Lung (tissue), 11 donors: ENCODE measurements at regions not wholly inside any gene's neighbourhood (a gene's known extent, or its start where the extent isn't known, plus 50 kb on each side); places are given as distances from the start of the nearest gene placed in this dataset.

ENCODE experiments used
- ATAC-seq: fragments of 200-7000 bp; cut with Tn5 transposase; one replicate; pipeline ENCODE4 v1.9.1; 2020; ENCODE audit warnings: moderate number of reproducible peaks; ENCODE audit not compliant: insufficient read depth, low FRiP score
- DNase-seq, 3 donors: peaks; one replicate each; pipeline ENCODE4 v3.0.0-alpha.2; 2013 to 2017
- H3K27ac ChIP-seq, 2 donors: one replicate each; pipeline ENCODE4 v1.5.1; 2013; ENCODE audit warnings: mild to moderate bottlenecking in 2 of 2, moderate library complexity in 2 of 2, control low read depth in 1 of 2, inconsistent platforms in 1 of 2, low read depth in 1 of 2, low read length in 1 of 2
- H3K27me3 ChIP-seq, 3 donors: one replicate each; pipeline ENCODE4 v1.5.1; 2013; ENCODE audit warnings: low read length in 2 of 3; ENCODE audit not compliant: control insufficient read depth in 3 of 3, insufficient read depth in 3 of 3
- H3K36me3 ChIP-seq, 4 donors: one replicate each; pipeline ENCODE4 v1.5.1; 2013; ENCODE audit warnings: low read length in 4 of 4, mild to moderate bottlenecking in 1 of 4, moderate library complexity in 1 of 4; ENCODE audit not compliant: control insufficient read depth in 4 of 4, insufficient read depth in 4 of 4
- H3K4me1 ChIP-seq, 5 donors: one replicate each; pipeline ENCODE4 v1.5.1; 2013; ENCODE audit warnings: low read length in 5 of 5, mild to moderate bottlenecking in 2 of 5, moderate library complexity in 1 of 5; ENCODE audit not compliant: control insufficient read depth in 5 of 5, insufficient read depth in 5 of 5
- H3K4me3 ChIP-seq: one replicate; pipeline ENCODE4 v1.5.1; 2013; ENCODE audit warnings: mild to moderate bottlenecking, control low read depth, moderate library complexity
- H3K9ac ChIP-seq, 2 donors: one replicate each; pipeline ENCODE4 v1.5.1; 2013; ENCODE audit warnings: low read length in 2 of 2, control low read depth in 1 of 2; ENCODE audit not compliant: insufficient read depth in 1 of 2
- H3K9me3 ChIP-seq, 4 donors: one replicate each; pipeline ENCODE4 v1.5.1; 2013; ENCODE audit warnings: low read length in 3 of 4, mild to moderate bottlenecking in 1 of 4, moderate library complexity in 1 of 4; ENCODE audit not compliant: control insufficient read depth in 4 of 4, insufficient read depth in 3 of 4
- WGBS, 2 donors: extraction: QIAGEN DNeasy Blood & Tissue Kit; methylation state at CpG; one replicate each; pipeline ENCODE4 v1.1.7; 2013; 5-methylcytosine and 5-hydroxymethylcytosine counted together
- TF ChIP-seq, protein P1 (sequence below): IDR thresholded peaks from 2 replicates; pipeline ENCODE4 v1.5.1; 2012; ENCODE audit warnings: mild to moderate bottlenecking; ENCODE audit errors: control extremely low read depth, extremely low read depth
- donor health status: control.
- donor health status: control.
- donor health status: Bipolar disorder and iron deficiency.
- donor health status: healthy.
- donor health status: DM: yes; HTN: yes; CAD: no.

DNA sequence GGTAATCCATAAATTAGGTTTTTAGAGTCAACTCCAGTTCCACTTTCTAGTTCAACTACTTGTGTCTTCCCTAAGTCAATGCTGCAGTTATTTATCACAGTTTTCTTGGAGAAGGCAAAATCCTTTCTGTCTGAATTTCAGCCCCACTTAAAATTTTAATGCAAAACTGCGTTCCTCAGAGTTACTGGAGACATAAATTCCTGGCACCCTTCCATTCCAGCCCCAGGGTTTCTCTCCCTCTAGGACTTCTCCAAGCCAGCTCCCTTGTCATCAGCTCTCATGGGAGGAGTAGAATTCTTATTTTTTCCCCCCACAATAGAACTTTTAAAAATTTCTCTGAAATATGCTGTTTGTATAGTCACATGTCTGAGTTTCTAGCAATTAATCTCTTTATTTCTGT, 50.6 kb upstream of the PHOX2B start:
- no peaks in the 10 kb centered on the region for H3K27me3 ChIP-seq
- no peak overlapping the region for H3K4me3 ChIP-seq
- DNase-seq: peak in 2 of 3 donors; percentile 33 to 60
- H3K36me3 ChIP-seq: no peaks in the 10 kb centered on the region
- peaks cover 0 to 7% (median 2%) of the 10 kb centered on the region in 5 donors for H3K4me1 ChIP-seq
- TF ChIP-seq, protein P1, sequence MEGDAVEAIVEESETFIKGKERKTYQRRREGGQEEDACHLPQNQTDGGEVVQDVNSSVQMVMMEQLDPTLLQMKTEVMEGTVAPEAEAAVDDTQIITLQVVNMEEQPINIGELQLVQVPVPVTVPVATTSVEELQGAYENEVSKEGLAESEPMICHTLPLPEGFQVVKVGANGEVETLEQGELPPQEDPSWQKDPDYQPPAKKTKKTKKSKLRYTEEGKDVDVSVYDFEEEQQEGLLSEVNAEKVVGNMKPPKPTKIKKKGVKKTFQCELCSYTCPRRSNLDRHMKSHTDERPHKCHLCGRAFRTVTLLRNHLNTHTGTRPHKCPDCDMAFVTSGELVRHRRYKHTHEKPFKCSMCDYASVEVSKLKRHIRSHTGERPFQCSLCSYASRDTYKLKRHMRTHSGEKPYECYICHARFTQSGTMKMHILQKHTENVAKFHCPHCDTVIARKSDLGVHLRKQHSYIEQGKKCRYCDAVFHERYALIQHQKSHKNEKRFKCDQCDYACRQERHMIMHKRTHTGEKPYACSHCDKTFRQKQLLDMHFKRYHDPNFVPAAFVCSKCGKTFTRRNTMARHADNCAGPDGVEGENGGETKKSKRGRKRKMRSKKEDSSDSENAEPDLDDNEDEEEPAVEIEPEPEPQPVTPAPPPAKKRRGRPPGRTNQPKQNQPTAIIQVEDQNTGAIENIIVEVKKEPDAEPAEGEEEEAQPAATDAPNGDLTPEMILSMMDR: no peak
- ATAC-seq: no peak
- H3K27ac ChIP-seq: no peak overlapping the region
- peaks cover 0 to 3% (median 0%) of the 10 kb centered on the region in 4 donors for H3K9me3 ChIP-seq
- WGBS, 2 donors: 61 to 74% methylated on average over 1 of the region's 1 CpG
- H3K9ac ChIP-seq: no peak overlapping the region
